HCT116 (cell line): ENCODE measurements at regions not wholly inside any gene's neighbourhood (a gene's known extent, or its start where the extent isn't known, plus 50 kb on each side); places are given as distances from the start of the nearest gene placed in this dataset.

Source experiments
- ATAC-seq: fragments of 200-7000 bp; cut with Tn5 transposase; 2 replicates; pipeline ENCODE4 v1.9.1; 2020; ENCODE audit warnings: mild to moderate bottlenecking, moderate library complexity
- BruUV-seq: library from RNA; stranded (reverse); fragments of 400-500 nt; replicated peaks from 2 replicates; lab custom pipeline; 2021; lab: Mats Ljungman, UMichigan
- CTCF ChIA-PET: fragments of 300-600 bp; sonication (Branson Sonifier 250); formaldehyde crosslinking; loops from one replicate; lab custom pipeline; 2021; ENCODE audit warnings: antibody characterized with exemption; lab: Charles Lee
- POLR2A ChIA-PET: fragments of 300-600, 350-600 bp; sonication (Branson Sonifier 250); formaldehyde crosslinking; loops from one replicate; lab custom pipeline; 2021; ENCODE audit warnings: antibody characterized with exemption; lab: Charles Lee
- RAD21 ChIA-PET, 2 experiments: fragments of 300-600 bp; sonication (Branson Sonifier 250); formaldehyde crosslinking; loops; one replicate each; lab custom pipeline; 2023; ENCODE audit warnings: low total read pairs in 2 of 2; ENCODE audit not compliant: uncharacterized antibody in 2 of 2, unreplicated experiment in 2 of 2, low non-redundant PET in 1 of 2; lab: Charles Lee
- DNase-seq: peaks from one replicate; pipeline ENCODE4 v3.0.0-alpha.2; 2010; ENCODE audit warnings: low read depth, low spot score
- H2AFZ ChIP-seq: fragments of 200-600 bp; shearing (Covaris generic), sonication (generic); 2 replicates; pipeline ENCODE4 v1.6.1; 2017; ENCODE audit warnings: low read depth, mixed run types, mixed read lengths, antibody characterized with exemption, low read length; ENCODE audit not compliant: poor library complexity, severe bottlenecking
- H3K27ac ChIP-seq: 2 replicates; pipeline ENCODE4 v1.5.1; 2012; ENCODE audit warnings: low read depth, low read length
- H3K27me3 ChIP-seq: fragments of 200-600 bp; sonication (generic); 2 replicates; pipeline ENCODE4 v1.6.1; 2016; ENCODE audit warnings: mixed run types, low read length, mixed read lengths; ENCODE audit not compliant: insufficient read depth
- H3K36me3 ChIP-seq, 2 experiments: fragments of 200-500 bp in 1 of 2; fragments of 200-600 bp in 1 of 2; sonication (Bioruptor generic) in 1 of 2; sonication (generic) in 1 of 2; 2 replicates each; pipeline versions ENCODE4 v1.5.1 to v1.6.1; 2014 to 2016; ENCODE audit warnings: low read length in 2 of 2, inconsistent platforms in 1 of 2, mixed read lengths in 1 of 2, mixed run types in 1 of 2; ENCODE audit not compliant: insufficient read depth in 2 of 2, control insufficient read depth in 1 of 2
- H3K4me1 ChIP-seq, 2 experiments: fragments of 200-600 bp in 1 of 2; sonication (generic) in 1 of 2; 2 replicates each; pipeline versions ENCODE4 v1.5.1 to v1.6.1; 2012 to 2017; ENCODE audit warnings: low read length in 2 of 2, inconsistent platforms in 1 of 2, mild to moderate bottlenecking in 1 of 2, mixed read lengths in 1 of 2, mixed run types in 1 of 2, moderate library complexity in 1 of 2; ENCODE audit not compliant: insufficient read depth in 2 of 2, control insufficient read depth in 1 of 2
- H3K4me2 ChIP-seq: fragments of 200-600 bp; sonication (generic); 2 replicates; pipeline ENCODE4 v1.6.1; 2017; ENCODE audit warnings: mixed run types, low read length, mixed read lengths
- H3K4me3 ChIP-seq, 2 experiments: fragments of 200-600 bp in 1 of 2; sonication (generic) in 1 of 2; replicated peaks in 1 of 2; 2 replicates each; pipeline ENCODE4 v1.5.1; 2011 to 2016; ENCODE audit warnings: low read length in 2 of 2, control low read depth in 1 of 2, low read depth in 1 of 2, mild to moderate bottlenecking in 1 of 2, mixed read lengths in 1 of 2, mixed run types in 1 of 2
- H3K79me2 ChIP-seq: fragments of 200-600 bp; sonication (generic); 2 replicates; pipeline ENCODE4 v1.6.1; 2017; ENCODE audit warnings: mild to moderate bottlenecking, mixed run types, low read length, moderate library complexity, mixed read lengths; ENCODE audit not compliant: insufficient read depth
- H3K9ac ChIP-seq: fragments of 200-600 bp; sonication (generic); 2 replicates; pipeline ENCODE4 v1.6.1; 2016; ENCODE audit warnings: low read length, mixed read lengths
- H3K9me2 ChIP-seq: fragments of 200-600 bp; sonication (generic), shearing (Covaris generic); 2 replicates; pipeline ENCODE4 v1.6.1; 2017; ENCODE audit warnings: mixed run types, mild to moderate bottlenecking, moderate library complexity; ENCODE audit not compliant: insufficient read depth
- H3K9me3 ChIP-seq, 2 experiments: fragments of 200-500 bp in 1 of 2; fragments of 200-600 bp in 1 of 2; sonication (Bioruptor generic) in 1 of 2; sonication (generic) in 1 of 2; 2 replicates each; pipeline ENCODE4 v1.6.1; 2014 to 2017; ENCODE audit warnings: low read length in 2 of 2, mixed read lengths in 2 of 2, inconsistent platforms in 1 of 2, low read depth in 1 of 2, mild to moderate bottlenecking in 1 of 2, mixed run types in 1 of 2, moderate library complexity in 1 of 2; ENCODE audit not compliant: control insufficient read depth in 1 of 2, insufficient read depth in 1 of 2
- H4K20me1 ChIP-seq: fragments of 200-600 bp; sonication (generic), shearing (Covaris generic); 2 replicates; pipeline ENCODE4 v1.6.1; 2017; ENCODE audit warnings: mixed run types, mild to moderate bottlenecking, moderate library complexity; ENCODE audit not compliant: insufficient read depth
- CBX3 ChIP-seq: IDR thresholded peaks from 2 replicates; pipeline ENCODE4 v1.6.1; 2012; ENCODE audit warnings: low read depth
- CEBPB ChIP-seq: IDR thresholded peaks from 2 replicates; pipeline ENCODE4 v1.6.1; 2012; ENCODE audit warnings: low read depth
- EGR1 ChIP-seq: IDR thresholded peaks from 2 replicates; pipeline ENCODE4 v1.6.1; 2012; ENCODE audit warnings: low read depth
- ELF1 ChIP-seq: IDR thresholded peaks from 2 replicates; pipeline ENCODE4 v1.6.1; 2012; ENCODE audit warnings: low read depth, borderline replicate concordance
- EZH2 ChIP-seq: fragments of 200-600 bp; sonication (generic); IDR thresholded peaks from 2 replicates; pipeline ENCODE4 v1.6.1; 2017; ENCODE audit warnings: antibody characterized with exemption, mixed run types
- EZH2phosphoT487 ChIP-seq: fragments of 200-600 bp; IDR thresholded peaks from 2 replicates; pipeline ENCODE4 v1.6.1; 2018; ENCODE audit warnings: antibody characterized with exemption, borderline replicate concordance
- FOSL1 ChIP-seq: IDR thresholded peaks from 2 replicates; pipeline ENCODE4 v1.6.1; 2012; ENCODE audit warnings: low read depth
- POLR2A ChIP-seq: IDR thresholded peaks from 2 replicates; pipeline ENCODE4 v1.7.0; 2011; ENCODE audit warnings: borderline replicate concordance; ENCODE audit not compliant: insufficient read depth, insufficient read length; ENCODE audit errors: extremely low read depth
- POLR2AphosphoS5 ChIP-seq: IDR thresholded peaks from 2 replicates; pipeline ENCODE4 v1.6.1; 2011; ENCODE audit warnings: mild to moderate bottlenecking, low read depth, low read length, moderate library complexity
- RAD21 ChIP-seq: IDR thresholded peaks from 2 replicates; pipeline ENCODE4 v1.6.1; 2012; ENCODE audit warnings: low read depth, mild to moderate bottlenecking
- SIN3A ChIP-seq: IDR thresholded peaks from 2 replicates; pipeline ENCODE4 v1.6.1; 2012; ENCODE audit warnings: low read depth
- SP1 ChIP-seq: IDR thresholded peaks from 2 replicates; pipeline ENCODE4 v1.6.1; 2012; ENCODE audit warnings: low read depth
- SRF ChIP-seq: IDR thresholded peaks from 2 replicates; pipeline ENCODE4 v1.6.1; 2012; ENCODE audit warnings: low read depth
- TCF7L2 ChIP-seq: IDR thresholded peaks from 2 replicates; pipeline ENCODE4 v1.7.0; 2011; ENCODE audit warnings: borderline replicate concordance, inconsistent platforms; ENCODE audit not compliant: insufficient read depth, insufficient read length; ENCODE audit errors: extremely low read depth
- YY1 ChIP-seq: IDR thresholded peaks from 2 replicates; pipeline ENCODE4 v1.6.1; 2011; ENCODE audit warnings: low read length, low read depth, moderate library complexity, mild to moderate bottlenecking; ENCODE audit not compliant: insufficient replicate concordance; ENCODE audit errors: extremely low read depth
- ZFX ChIP-seq: fragments of 450-650 bp; IDR thresholded peaks from 2 replicates; pipeline ENCODE4 v1.6.1; 2017
- ZNF274 ChIP-seq: fragments of 200-500 bp; sonication (Bioruptor generic); IDR thresholded peaks from 2 replicates; pipeline ENCODE4 v1.6.1; 2014; ENCODE audit warnings: mild to moderate bottlenecking, low read depth, low read length, inconsistent platforms
- intact Hi-C: fragments of 100-400 bp; cut with micrococcal nuclease; formaldehyde crosslinking; loops from 2 replicates; pipeline ENCODE4 v1.10.0; 2022
- TF ChIP-seq, protein P1 (sequence below): IDR thresholded peaks from 2 replicates; pipeline ENCODE4 v1.6.1; 2012
- TF ChIP-seq, protein P2 (sequence below): IDR thresholded peaks from 2 replicates; pipeline ENCODE4 v1.6.1; 2012; ENCODE audit warnings: low read depth
- TF ChIP-seq, protein P3 (sequence below): IDR thresholded peaks from 2 replicates; pipeline ENCODE4 v1.6.1; 2012

DNA sequence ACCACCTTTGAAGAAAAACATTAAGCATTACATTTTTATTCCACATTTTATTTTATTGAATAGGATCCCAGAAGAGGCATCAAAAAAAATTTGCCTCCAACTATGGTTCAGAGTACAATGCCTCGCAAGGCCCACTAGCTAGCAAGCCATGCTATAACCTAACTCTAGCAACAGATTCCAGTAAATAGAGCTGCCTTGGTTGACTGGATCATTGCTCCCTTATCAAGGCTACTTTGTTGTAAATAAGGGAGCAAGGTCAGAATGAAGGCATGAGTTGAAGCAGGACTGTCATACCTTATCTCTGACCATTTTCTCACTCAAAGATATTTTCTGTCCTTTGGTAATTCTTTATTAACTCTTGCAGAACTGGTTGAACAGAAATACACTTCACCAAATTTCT is 672.6 kb downstream of the EPHA4 start:
- Histone ChIP-seq H3K27me3 (no peaks in the 10 kb centered on the region), H3K4me1 (no peaks in the 10 kb centered on the region), H3K36me3 (no peaks in the 10 kb centered on the region), H3K4me3 (no peak overlapping the region), H2AFZ (no peak overlapping the region), H3K9me2 (no peaks in the 10 kb centered on the region), H4K20me1 (no peaks in the 10 kb centered on the region), H3K9ac (no peak overlapping the region), H3K9me3 (no peaks in the 10 kb centered on the region), H3K79me2 (no peaks in the 10 kb centered on the region), H3K27ac (no peak overlapping the region), H3K4me2 (no peak overlapping the region)
- CTCF ChIA-PET, result no interaction called here
- intact Hi-C loops, result no loop called here
- ATAC-seq (no peak), DNase-seq (no peak)
- POLR2A ChIA-PET, result no interaction called here
- BruUV-seq, result no TSS peak
- RAD21 ChIA-PET, result no interaction called here
- TF ChIP-seq RAD21, result no peak
- TF ChIP-seq, protein P1, sequence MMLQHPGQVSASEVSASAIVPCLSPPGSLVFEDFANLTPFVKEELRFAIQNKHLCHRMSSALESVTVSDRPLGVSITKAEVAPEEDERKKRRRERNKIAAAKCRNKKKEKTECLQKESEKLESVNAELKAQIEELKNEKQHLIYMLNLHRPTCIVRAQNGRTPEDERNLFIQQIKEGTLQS, result no peak

DNA sequence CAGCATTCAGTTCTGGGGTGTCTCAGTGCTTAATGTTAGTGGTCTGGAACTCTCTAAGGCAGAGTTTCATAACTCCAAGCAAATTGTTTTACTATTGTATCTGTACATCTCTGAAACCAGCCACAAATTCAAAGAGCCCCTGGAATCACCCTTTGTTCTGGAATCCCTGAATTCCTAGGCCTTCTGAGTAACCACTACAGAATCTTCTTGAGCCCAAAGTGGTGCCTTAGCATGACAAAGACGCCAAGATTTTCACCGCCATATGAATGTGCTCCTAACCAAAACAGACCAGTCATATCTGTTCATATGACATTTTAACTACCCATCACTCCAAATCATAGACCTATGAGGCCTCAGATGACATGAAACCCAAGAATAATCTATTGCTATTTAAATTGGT is 668.1 kb downstream of the EPHA4 start:
- no peaks in the 10 kb centered on the region for H3K9me3 ChIP-seq
- no peaks in the 10 kb centered on the region for H3K9me2 ChIP-seq
- ChIA-PET CTCF (no interaction called here), RAD21 (no interaction called here), POLR2A (no interaction called here)
- no peaks in the 10 kb centered on the region for H3K36me3 ChIP-seq
- ATAC-seq (no peak), DNase-seq (no peak)
- no peak overlapping the region for H3K9ac ChIP-seq
- H3K4me1 ChIP-seq, result no peaks in the 10 kb centered on the region
- intact Hi-C loops, result no loop called here
- H3K27ac ChIP-seq, result no peak overlapping the region
- H3K4me3 ChIP-seq, result no peak overlapping the region
- BruUV-seq, result no TSS peak
- TF ChIP-seq, protein P1, result no peak
- TF ChIP-seq, protein P2, sequence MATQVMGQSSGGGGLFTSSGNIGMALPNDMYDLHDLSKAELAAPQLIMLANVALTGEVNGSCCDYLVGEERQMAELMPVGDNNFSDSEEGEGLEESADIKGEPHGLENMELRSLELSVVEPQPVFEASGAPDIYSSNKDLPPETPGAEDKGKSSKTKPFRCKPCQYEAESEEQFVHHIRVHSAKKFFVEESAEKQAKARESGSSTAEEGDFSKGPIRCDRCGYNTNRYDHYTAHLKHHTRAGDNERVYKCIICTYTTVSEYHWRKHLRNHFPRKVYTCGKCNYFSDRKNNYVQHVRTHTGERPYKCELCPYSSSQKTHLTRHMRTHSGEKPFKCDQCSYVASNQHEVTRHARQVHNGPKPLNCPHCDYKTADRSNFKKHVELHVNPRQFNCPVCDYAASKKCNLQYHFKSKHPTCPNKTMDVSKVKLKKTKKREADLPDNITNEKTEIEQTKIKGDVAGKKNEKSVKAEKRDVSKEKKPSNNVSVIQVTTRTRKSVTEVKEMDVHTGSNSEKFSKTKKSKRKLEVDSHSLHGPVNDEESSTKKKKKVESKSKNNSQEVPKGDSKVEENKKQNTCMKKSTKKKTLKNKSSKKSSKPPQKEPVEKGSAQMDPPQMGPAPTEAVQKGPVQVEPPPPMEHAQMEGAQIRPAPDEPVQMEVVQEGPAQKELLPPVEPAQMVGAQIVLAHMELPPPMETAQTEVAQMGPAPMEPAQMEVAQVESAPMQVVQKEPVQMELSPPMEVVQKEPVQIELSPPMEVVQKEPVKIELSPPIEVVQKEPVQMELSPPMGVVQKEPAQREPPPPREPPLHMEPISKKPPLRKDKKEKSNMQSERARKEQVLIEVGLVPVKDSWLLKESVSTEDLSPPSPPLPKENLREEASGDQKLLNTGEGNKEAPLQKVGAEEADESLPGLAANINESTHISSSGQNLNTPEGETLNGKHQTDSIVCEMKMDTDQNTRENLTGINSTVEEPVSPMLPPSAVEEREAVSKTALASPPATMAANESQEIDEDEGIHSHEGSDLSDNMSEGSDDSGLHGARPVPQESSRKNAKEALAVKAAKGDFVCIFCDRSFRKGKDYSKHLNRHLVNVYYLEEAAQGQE, result no peak
- no peak for TF ChIP-seq EZH2phosphoT487
- no peak for TF ChIP-seq CEBPB
- TF ChIP-seq CBX3, result no peak
- TF ChIP-seq RAD21, result no peak
- no peak for TF ChIP-seq SP1
- no peak for TF ChIP-seq ELF1
- TF ChIP-seq ZNF274, result no peak
- TF ChIP-seq TCF7L2, result no peak
- no peak for TF ChIP-seq POLR2A
- TF ChIP-seq, protein P3, sequence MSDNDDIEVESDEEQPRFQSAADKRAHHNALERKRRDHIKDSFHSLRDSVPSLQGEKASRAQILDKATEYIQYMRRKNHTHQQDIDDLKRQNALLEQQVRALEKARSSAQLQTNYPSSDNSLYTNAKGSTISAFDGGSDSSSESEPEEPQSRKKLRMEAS, result no peak
- TF ChIP-seq SRF, result no peak
- TF ChIP-seq YY1, result no peak
- no peak for TF ChIP-seq EZH2
- TF ChIP-seq SIN3A, result no peak
- no peak for TF ChIP-seq EGR1
- no peak for TF ChIP-seq ZFX
- no peak for TF ChIP-seq FOSL1
- TF ChIP-seq POLR2AphosphoS5, result no peak
- H3K4me2 ChIP-seq, result no peak overlapping the region
- no peaks in the 10 kb centered on the region for H3K27me3 ChIP-seq
- no peak overlapping the region for H2AFZ ChIP-seq
- H4K20me1 ChIP-seq, result no peaks in the 10 kb centered on the region
- H3K79me2 ChIP-seq, result no peaks in the 10 kb centered on the region
